GM12872 (cell line): ENCODE measurements at regions not wholly inside any gene's neighbourhood (a gene's known extent, or its start where the extent isn't known, plus 50 kb on each side); places are given as distances from the start of the nearest gene placed in this dataset.

Source experiments
- CTCF ChIP-seq: IDR thresholded peaks from 3 replicates; pipeline ENCODE4 v1.5.1; 2011; ENCODE audit warnings: low read depth, mild to moderate bottlenecking, low read length, moderate library complexity; ENCODE audit not compliant: insufficient read depth

- TF ChIP-seq CTCF = no peak
Measured at GRCh38 chr12:76264611-76265012, 83.6 kb downstream of the BBS10 start.

- TF ChIP-seq CTCF = no peak
Measured at GRCh38 chr12:76263696-76264095, 84.5 kb downstream of the BBS10 start.

GRCh38 chr12:76260390-76260748, 87.8 kb downstream of the BBS10 start:
- no peak for TF ChIP-seq CTCF

- TF ChIP-seq CTCF = no peak
Measured at GRCh38 chr12:76259660-76260389, 88.4 kb downstream of the BBS10 start.

- TF ChIP-seq CTCF = no peak
Measured at GRCh38 chr12:76259106-76259505, 89.1 kb downstream of the BBS10 start.

- TF ChIP-seq CTCF = no peak
Measured at GRCh38 chr12:76256904-76257303, 91.3 kb downstream of the BBS10 start.

- TF ChIP-seq CTCF = no peak
Measured at GRCh38 chr12:76256321-76256720, 91.9 kb downstream of the BBS10 start.
